A549 (cell line): ENCODE measurements at regions not wholly inside any gene's neighbourhood (a gene's known extent, or its start where the extent isn't known, plus 50 kb on each side); places are given as distances from the start of the nearest gene placed in this dataset.

ENCODE experiments used
- ATAC-seq, 2 experiments: fragments of 200-7000 bp in 1 of 2; fragments of >200 bp in 1 of 2; cut with Nextera tagmentation in 1 of 2; cut with Tn5 transposase in 1 of 2; 3 replicates each; pipeline versions ENCODE4 v1.8.0 to v1.9.1; 2018 to 2020; ENCODE audit warnings: mild to moderate bottlenecking in 1 of 2, moderate library complexity in 1 of 2
- CTCF ChIA-PET: fragments of 300-600 bp; sonication (Branson Sonifier 250); formaldehyde crosslinking; extraction: SDS; loops from one replicate; lab custom pipeline; 2021; ENCODE audit warnings: antibody characterized with exemption, inconsistent platforms; lab: Yijun Ruan, JAX
- POLR2A ChIA-PET: fragments of 350-600 bp; formaldehyde crosslinking; extraction: SDS; loops from one replicate; lab custom pipeline; 2021; ENCODE audit warnings: antibody characterized with exemption, inconsistent platforms; lab: Yijun Ruan, JAX
- DNase-seq, 2 experiments: peaks; one replicate each; pipeline versions ENCODE4 v3.0.0 to v3.0.0-alpha.2; 2011 to 2016; ENCODE audit warnings: low read depth in 1 of 2, low spot score in 1 of 2
- FAIRE-seq: peaks from 2 replicates; lab custom pipeline; 2011; peaks lifted over from hg19 to GRCh38; lab: Jason Lieb, UNC
- H3K27ac ChIP-seq, 2 experiments: fragments of >200 bp; sonication (Bioruptor Twin); formaldehyde crosslinking; 3 replicates each; pipeline ENCODE4 v1.5.1; 2016 to 2017
- H3K4me1 ChIP-seq: fragments of >200 bp; sonication (Bioruptor Twin); formaldehyde crosslinking; 3 replicates; pipeline ENCODE4 v1.6.1; 2016
- H3K4me2 ChIP-seq: fragments of >200 bp; sonication (Bioruptor Twin); formaldehyde crosslinking; 3 replicates; pipeline ENCODE4 v1.6.1; 2016
- H3K4me3 ChIP-seq: fragments of >200 bp; sonication (Bioruptor Twin); formaldehyde crosslinking; 3 replicates; pipeline ENCODE4 v1.5.1; 2016
- H3K9me3 ChIP-seq: fragments of >200 bp; sonication (Bioruptor Twin); formaldehyde crosslinking; 3 replicates; pipeline ENCODE4 v1.6.1; 2016
- BHLHE40 ChIP-seq: IDR thresholded peaks from 2 replicates; pipeline ENCODE4 v1.6.1; 2012; ENCODE audit warnings: low read depth, low read length, inconsistent platforms
- CHD2 ChIP-seq: fragments of 150-350 bp; IDR thresholded peaks from 2 replicates; pipeline ENCODE4 v1.6.1; 2014; ENCODE audit warnings: low read length; ENCODE audit not compliant: partially characterized antibody
- E2F6 ChIP-seq: IDR thresholded peaks from 2 replicates; pipeline ENCODE4 v1.6.1; 2012; ENCODE audit warnings: low read depth, borderline replicate concordance
- EHMT2 ChIP-seq: fragments of 200-600 bp; sonication (generic); IDR thresholded peaks from 2 replicates; pipeline ENCODE4 v1.6.1; 2016; ENCODE audit warnings: antibody characterized with exemption, low read depth, mild to moderate bottlenecking, moderate library complexity
- ESRRA ChIP-seq: fragments of 150-350 bp; IDR thresholded peaks from 2 replicates; pipeline ENCODE4 v1.6.1; 2014; ENCODE audit warnings: mild to moderate bottlenecking, low read length, borderline replicate concordance
- FOSB ChIP-seq: fragments of 250-450 bp; sonication (Bioruptor Pico); IDR thresholded peaks from 2 replicates; pipeline ENCODE4 v1.5.0; 2020; ENCODE audit warnings: mild to moderate bottlenecking, moderate library complexity
- HES2 ChIP-seq: fragments of >200 bp; sonication (Bioruptor Twin); formaldehyde crosslinking; IDR thresholded peaks from 2 replicates; pipeline ENCODE4 v1.6.1; 2016
- HMGXB4 ChIP-seq: fragments of 250-450 bp; sonication (Bioruptor Pico); IDR thresholded peaks from 2 replicates; pipeline ENCODE4 v1.5.0; 2021; ENCODE audit warnings: mild to moderate bottlenecking, moderate library complexity, borderline replicate concordance
- JUN ChIP-seq, 2 experiments: fragments of >200 bp; sonication (Bioruptor Twin); formaldehyde crosslinking; IDR thresholded peaks; 2 replicates in 1 of 2; 3 replicates in 1 of 2; pipeline ENCODE4 v1.6.1; 2016 to 2017
- JUNB ChIP-seq: fragments of >200 bp; sonication (Bioruptor Twin); formaldehyde crosslinking; IDR thresholded peaks from 2 replicates; pipeline ENCODE4 v1.6.1; 2016
- KDM1A ChIP-seq: fragments of 200-600 bp; sonication (generic); IDR thresholded peaks from 2 replicates; pipeline ENCODE4 v1.6.1; 2016; ENCODE audit warnings: low read depth, mild to moderate bottlenecking
- KDM5A ChIP-seq: fragments of 200-600 bp; sonication (generic); IDR thresholded peaks from 2 replicates; pipeline ENCODE4 v1.6.1; 2016; ENCODE audit warnings: antibody characterized with exemption, mild to moderate bottlenecking
- MAFK ChIP-seq: fragments of 450-650 bp; IDR thresholded peaks from 2 replicates; pipeline ENCODE4 v1.6.1; 2014; ENCODE audit not compliant: partially characterized antibody
- NFE2L2 ChIP-seq: fragments of 150-350 bp; conservative IDR thresholded peaks from 2 replicates; pipeline ENCODE4 v1.6.1; 2014; ENCODE audit warnings: low read length
- PHF8 ChIP-seq: fragments of 200-600 bp; sonication (generic); IDR thresholded peaks from 2 replicates; pipeline ENCODE4 v1.6.1; 2016; ENCODE audit warnings: low read depth, mild to moderate bottlenecking, antibody characterized with exemption, moderate library complexity, borderline replicate concordance
- POLR2AphosphoS2 ChIP-seq: conservative IDR thresholded peaks from 2 replicates; pipeline ENCODE4 v1.6.1; 2012; ENCODE audit warnings: low read length, improper control_type of control experiment, inconsistent platforms
- RAD21 ChIP-seq, 2 experiments: fragments of >200 bp in 1 of 2; sonication (Bioruptor Twin) in 1 of 2; formaldehyde crosslinking in 1 of 2; IDR thresholded peaks in 1 of 2; conservative IDR thresholded peaks in 1 of 2; 2 replicates in 1 of 2; 3 replicates in 1 of 2; pipeline ENCODE4 v1.6.1; 2012 to 2018; ENCODE audit warnings: inconsistent platforms in 1 of 2
- RARB ChIP-seq: fragments of 250-450 bp; sonication (Bioruptor Pico); IDR thresholded peaks from 2 replicates; pipeline ENCODE4 v1.8.0; 2021; ENCODE audit warnings: mild to moderate bottlenecking, moderate library complexity
- TP53 ChIP-seq: fragments of 250-450 bp; sonication (Bioruptor Pico); IDR thresholded peaks from 2 replicates; pipeline ENCODE4 v1.5.0; 2021; ENCODE audit warnings: mild to moderate bottlenecking, moderate library complexity
- ZNF302 ChIP-seq: fragments of 250-450 bp; sonication (Bioruptor Pico); IDR thresholded peaks from 2 replicates; pipeline ENCODE4 v1.9.0; 2021; ENCODE audit warnings: inconsistent platforms, mild to moderate bottlenecking, moderate library complexity
- ZSCAN20 ChIP-seq: fragments of 250-450 bp; sonication (Bioruptor Pico); IDR thresholded peaks from 2 replicates; pipeline ENCODE4 v1.8.0; 2022; ENCODE audit warnings: mild to moderate bottlenecking, moderate library complexity
- WGBS: methylation state at CpG from one replicate; pipeline ENCODE4 v1.1.6; 2017; ENCODE audit errors: missing lambda C conversion rate; 5-methylcytosine and 5-hydroxymethylcytosine counted together
- TF ChIP-seq, protein P1 (sequence below): fragments of 250-450 bp; sonication (Bioruptor Pico); IDR thresholded peaks from 2 replicates; pipeline ENCODE4 v1.5.0; 2020; ENCODE audit warnings: low read depth, mild to moderate bottlenecking, moderate library complexity
- TF ChIP-seq, protein P2 (sequence below): fragments of 150-350 bp; IDR thresholded peaks from 2 replicates; pipeline ENCODE4 v1.6.1; 2014; ENCODE audit warnings: low read depth, mild to moderate bottlenecking, low read length
- TF ChIP-seq, protein P3 (sequence below): fragments of >200 bp; sonication (Bioruptor Twin); formaldehyde crosslinking; IDR thresholded peaks from 3 replicates; pipeline ENCODE4 v1.5.1; 2016

DNA sequence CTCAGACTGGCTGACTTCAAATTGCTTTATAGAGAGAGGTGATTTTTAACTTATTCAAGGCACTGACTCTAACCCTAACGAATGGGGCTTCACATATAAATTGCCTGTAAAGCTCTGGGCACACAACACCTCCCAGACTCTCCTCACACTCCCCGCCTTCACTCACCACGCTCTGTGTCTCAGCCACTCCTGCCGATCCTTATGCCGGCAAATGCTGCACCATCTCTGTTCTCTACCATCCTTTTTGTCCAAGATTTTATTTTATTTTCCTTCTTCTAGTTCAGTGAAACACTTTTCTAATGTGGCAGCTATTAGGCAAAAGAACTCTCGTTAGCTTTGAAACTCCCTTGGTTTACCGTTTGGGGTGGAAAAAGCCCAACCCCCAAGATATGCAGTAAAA is 446.1 kb upstream of the TMEM132C start:
- ChIA-PET POLR2A (no interaction called here), CTCF (no interaction called here)
- no peak for DNase-seq
- ATAC-seq: no peak
- H3K4me3 ChIP-seq: no peak overlapping the region
- H3K4me1 ChIP-seq: no peaks in the 10 kb centered on the region
- H3K9me3 ChIP-seq: no peaks in the 10 kb centered on the region
- 28% methylated on average over 7 of the region's 7 CpGs for WGBS
- no peak overlapping the region for H3K4me2 ChIP-seq
- TF ChIP-seq CHD2 (no peak), BHLHE40 (no peak), POLR2AphosphoS2 (no peak), PHF8 (no peak), E2F6 (no peak), MAFK (no peak), ZSCAN20 (CRISPR knock-in tag) (no peak), JUN (IDR thresholded peaks at IDR 0.05) (no peak), ZNF302 (CRISPR knock-in tag) (no peak), HES2 (no peak), TP53 (CRISPR knock-in tag) (no peak)
- TF ChIP-seq, protein P1, sequence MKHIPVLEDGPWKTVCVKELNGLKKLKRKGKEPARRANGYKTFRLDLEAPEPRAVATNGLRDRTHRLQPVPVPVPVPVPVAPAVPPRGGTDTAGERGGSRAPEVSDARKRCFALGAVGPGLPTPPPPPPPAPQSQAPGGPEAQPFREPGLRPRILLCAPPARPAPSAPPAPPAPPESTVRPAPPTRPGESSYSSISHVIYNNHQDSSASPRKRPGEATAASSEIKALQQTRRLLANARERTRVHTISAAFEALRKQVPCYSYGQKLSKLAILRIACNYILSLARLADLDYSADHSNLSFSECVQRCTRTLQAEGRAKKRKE (CRISPR knock-in tag): no peak
- TF ChIP-seq, protein P2, sequence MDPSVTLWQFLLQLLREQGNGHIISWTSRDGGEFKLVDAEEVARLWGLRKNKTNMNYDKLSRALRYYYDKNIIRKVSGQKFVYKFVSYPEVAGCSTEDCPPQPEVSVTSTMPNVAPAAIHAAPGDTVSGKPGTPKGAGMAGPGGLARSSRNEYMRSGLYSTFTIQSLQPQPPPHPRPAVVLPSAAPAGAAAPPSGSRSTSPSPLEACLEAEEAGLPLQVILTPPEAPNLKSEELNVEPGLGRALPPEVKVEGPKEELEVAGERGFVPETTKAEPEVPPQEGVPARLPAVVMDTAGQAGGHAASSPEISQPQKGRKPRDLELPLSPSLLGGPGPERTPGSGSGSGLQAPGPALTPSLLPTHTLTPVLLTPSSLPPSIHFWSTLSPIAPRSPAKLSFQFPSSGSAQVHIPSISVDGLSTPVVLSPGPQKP: no peak
- TF ChIP-seq, protein P3, sequence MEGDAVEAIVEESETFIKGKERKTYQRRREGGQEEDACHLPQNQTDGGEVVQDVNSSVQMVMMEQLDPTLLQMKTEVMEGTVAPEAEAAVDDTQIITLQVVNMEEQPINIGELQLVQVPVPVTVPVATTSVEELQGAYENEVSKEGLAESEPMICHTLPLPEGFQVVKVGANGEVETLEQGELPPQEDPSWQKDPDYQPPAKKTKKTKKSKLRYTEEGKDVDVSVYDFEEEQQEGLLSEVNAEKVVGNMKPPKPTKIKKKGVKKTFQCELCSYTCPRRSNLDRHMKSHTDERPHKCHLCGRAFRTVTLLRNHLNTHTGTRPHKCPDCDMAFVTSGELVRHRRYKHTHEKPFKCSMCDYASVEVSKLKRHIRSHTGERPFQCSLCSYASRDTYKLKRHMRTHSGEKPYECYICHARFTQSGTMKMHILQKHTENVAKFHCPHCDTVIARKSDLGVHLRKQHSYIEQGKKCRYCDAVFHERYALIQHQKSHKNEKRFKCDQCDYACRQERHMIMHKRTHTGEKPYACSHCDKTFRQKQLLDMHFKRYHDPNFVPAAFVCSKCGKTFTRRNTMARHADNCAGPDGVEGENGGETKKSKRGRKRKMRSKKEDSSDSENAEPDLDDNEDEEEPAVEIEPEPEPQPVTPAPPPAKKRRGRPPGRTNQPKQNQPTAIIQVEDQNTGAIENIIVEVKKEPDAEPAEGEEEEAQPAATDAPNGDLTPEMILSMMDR: no peak
- no peak overlapping the region for H3K27ac ChIP-seq
- no peak for FAIRE-seq

DNA sequence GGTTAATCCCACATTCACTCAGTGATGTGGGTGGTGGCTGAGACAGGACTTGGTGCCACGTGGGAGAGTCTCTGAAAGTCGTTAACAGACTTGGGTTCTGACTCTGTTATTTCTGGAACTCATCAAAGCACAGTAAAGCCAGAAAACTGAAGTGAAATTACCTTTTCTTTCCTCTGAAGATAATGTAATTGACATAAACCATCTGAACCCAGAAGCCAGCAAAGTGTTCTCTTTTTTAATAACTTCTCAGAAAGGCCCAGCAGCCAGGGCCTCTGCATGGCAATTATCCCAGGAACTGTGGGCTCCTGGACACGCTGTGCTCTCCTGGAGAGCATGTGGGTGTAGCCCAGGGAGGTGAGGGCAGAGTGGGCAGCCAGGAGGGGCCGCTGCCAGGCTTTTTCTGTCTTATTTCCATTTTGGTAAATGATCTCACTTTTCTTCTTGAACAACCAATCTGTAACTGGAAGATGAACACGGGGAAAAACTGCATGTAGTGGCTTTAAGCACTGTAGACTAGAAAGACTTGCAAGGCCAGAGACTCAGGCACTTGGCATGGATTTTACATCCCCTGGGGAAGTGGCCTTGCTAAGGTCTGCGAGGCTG is 444.1 kb upstream of the TMEM132C start:
- no peak overlapping the region for H3K4me3 ChIP-seq
- DNase-seq (no peak), FAIRE-seq (no peak), ATAC-seq (no peak)
- POLR2A ChIA-PET: no interaction called here
- WGBS: 3% methylated on average over 6 of the region's 6 CpGs
- no peaks in the 10 kb centered on the region for H3K4me1 ChIP-seq
- H3K4me2 ChIP-seq: no peak overlapping the region
- no peak for TF ChIP-seq KDM1A
- TF ChIP-seq ESRRA: no peak
- TF ChIP-seq FOSB: no peak
- no peak for TF ChIP-seq JUNB
- CTCF ChIA-PET: no interaction called here
- no peak overlapping the region for H3K27ac ChIP-seq
- no peaks in the 10 kb centered on the region; the same call in 2 of the 3 replicates for H3K9me3 ChIP-seq

DNA sequence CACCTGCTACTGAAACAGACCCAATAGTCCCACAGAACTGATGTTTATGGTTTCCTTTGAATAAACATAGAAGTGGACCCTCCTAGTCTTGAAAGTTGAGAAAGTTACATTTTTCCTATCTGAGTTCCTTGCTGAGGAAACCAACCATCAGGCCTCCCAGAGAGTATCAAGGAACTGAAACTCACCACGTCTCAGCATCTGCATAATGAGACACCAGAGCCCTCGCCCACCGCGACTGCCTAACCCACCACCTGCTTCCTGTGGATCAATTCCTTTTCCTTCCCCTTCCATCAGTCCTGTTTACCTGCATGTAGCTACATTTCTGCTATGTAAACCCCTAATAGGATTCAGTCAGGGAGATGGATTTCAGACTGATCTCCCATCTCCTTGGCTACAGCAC is 443.2 kb upstream of the TMEM132C start:
- WGBS: 4% methylated on average over 4 of the region's 4 CpGs
- TF ChIP-seq, protein P3: no peak
- TF ChIP-seq RAD21 (conservative IDR thresholded peaks at IDR 0.05 in 1 of 2, IDR thresholded peaks at IDR 0.05 in 1 of 2) (no peak), EHMT2 (no peak), KDM5A (no peak), E2F6 (no peak), NFE2L2 (no peak), HMGXB4 (no peak), PHF8 (no peak), RARB (CRISPR knock-in tag) (no peak)

More for the DNA sequence above, 443.2 kb upstream of the TMEM132C start:
- ChIA-PET CTCF (no interaction called here), POLR2A (no interaction called here)
- H3K27ac ChIP-seq: no peak overlapping the region
- FAIRE-seq: no peak
- ATAC-seq: no peak
- H3K9me3 ChIP-seq: no peaks in the 10 kb centered on the region; the same call in 2 of the 3 replicates
- H3K4me2 ChIP-seq: no peak overlapping the region
- DNase-seq: no peak
- no peak overlapping the region for H3K4me3 ChIP-seq
- no peaks in the 10 kb centered on the region for H3K4me1 ChIP-seq
